Panc1 (cell line): ENCODE measurements at regions not wholly inside any gene's neighbourhood (a gene's known extent, or its start where the extent isn't known, plus 50 kb on each side); places are given as distances from the start of the nearest gene placed in this dataset.

ENCODE experiments used
- ATAC-seq: fragments of 200-7000 bp; cut with Tn5 transposase; 2 replicates; pipeline ENCODE4 v1.9.1; 2020; ENCODE audit warnings: mild to moderate bottlenecking, moderate library complexity
- BruUV-seq: library from RNA; stranded (reverse); fragments of 400-500 nt; replicated peaks from 2 replicates; lab custom pipeline; 2021; lab: Mats Ljungman, UMichigan
- CTCF ChIA-PET: fragments of 300-600 bp; sonication (Branson Sonifier 250); formaldehyde crosslinking; loops from one replicate; lab custom pipeline; 2022; ENCODE audit warnings: antibody characterized with exemption; lab: Charles Lee
- POLR2A ChIA-PET: fragments of 300-600 bp; sonication (Branson Sonifier 250); formaldehyde crosslinking; loops from one replicate; lab custom pipeline; 2022; ENCODE audit warnings: antibody characterized with exemption; lab: Charles Lee
- DNase-seq: peaks from one replicate; pipeline ENCODE4 v3.0.0-alpha.2; 2010; ENCODE audit warnings: low read depth, low spot score
- H3K27ac ChIP-seq: 2 replicates; pipeline ENCODE4 v1.5.1; 2011; ENCODE audit warnings: mild to moderate bottlenecking, low read length, inconsistent platforms
- H3K27me3 ChIP-seq: fragments of 200-500 bp; sonication (Bioruptor generic); 2 replicates; pipeline ENCODE4 v1.6.0; 2014; ENCODE audit warnings: low read length, inconsistent platforms; ENCODE audit not compliant: control insufficient read depth, insufficient read depth
- H3K36me3 ChIP-seq: fragments of 200-500 bp; sonication (Bioruptor generic); 2 replicates; pipeline ENCODE4 v1.5.1; 2014; ENCODE audit warnings: inconsistent platforms, mild to moderate bottlenecking, low read length, moderate library complexity; ENCODE audit not compliant: control insufficient read depth, insufficient read depth
- H3K4me1 ChIP-seq: 2 replicates; pipeline ENCODE4 v1.5.1; 2011; ENCODE audit warnings: inconsistent platforms, mild to moderate bottlenecking, low read length, moderate library complexity; ENCODE audit not compliant: control insufficient read depth, insufficient read depth
- H3K4me3 ChIP-seq, 2 experiments: 2 replicates each; pipeline ENCODE4 v1.5.1; 2011 to 2012; ENCODE audit warnings: low read depth in 2 of 2, low read length in 2 of 2, mild to moderate bottlenecking in 2 of 2, inconsistent platforms in 1 of 2, moderate library complexity in 1 of 2
- H3K9me3 ChIP-seq: fragments of 200-500 bp; sonication (Bioruptor generic); 2 replicates; pipeline ENCODE4 v1.5.1; 2014; ENCODE audit warnings: low read depth, mild to moderate bottlenecking, inconsistent platforms, low read length, moderate library complexity; ENCODE audit not compliant: control insufficient read depth, insufficient read depth
- POLR2AphosphoS5 ChIP-seq: IDR thresholded peaks from 2 replicates; pipeline ENCODE4 v1.6.1; 2012; ENCODE audit warnings: mild to moderate bottlenecking, low read depth, low read length, moderate library complexity
- SIN3A ChIP-seq: IDR thresholded peaks from 2 replicates; pipeline ENCODE4 v1.6.1; 2012; ENCODE audit warnings: low read depth, mild to moderate bottlenecking, low read length, moderate library complexity, borderline replicate concordance; ENCODE audit not compliant: insufficient read depth
- TCF7L2 ChIP-seq: IDR thresholded peaks from 2 replicates; pipeline ENCODE4 v1.6.1; 2011; ENCODE audit warnings: mild to moderate bottlenecking, low read depth, low read length, inconsistent platforms
- in situ Hi-C: cut with HindIII; loops from 2 replicates; pipeline ENCODE4 v1.10.0; 2016; ENCODE audit warnings: low sequenced_read_pairs, low pct_unique_long_range_greater_than_20kb
- intact Hi-C: fragments of 100-400 bp; cut with micrococcal nuclease; formaldehyde crosslinking; loops from one replicate; pipeline ENCODE4 v1.10.0; 2022; ENCODE audit not compliant: unreplicated experiment
- TF ChIP-seq, protein P1 (sequence below), 2 experiments: IDR thresholded peaks; 2 replicates each; pipeline ENCODE4 v1.6.1; 2011 to 2012; ENCODE audit warnings: low read depth in 2 of 2, control low read depth in 1 of 2, low read length in 1 of 2, mild to moderate bottlenecking in 1 of 2, moderate library complexity in 1 of 2; ENCODE audit not compliant: insufficient read depth in 1 of 2
- TF ChIP-seq, protein P2 (sequence below): fragments of 450-650 bp; IDR thresholded peaks from 2 replicates; pipeline ENCODE4 v1.5.1; 2017; ENCODE audit warnings: mild to moderate bottlenecking

DNA sequence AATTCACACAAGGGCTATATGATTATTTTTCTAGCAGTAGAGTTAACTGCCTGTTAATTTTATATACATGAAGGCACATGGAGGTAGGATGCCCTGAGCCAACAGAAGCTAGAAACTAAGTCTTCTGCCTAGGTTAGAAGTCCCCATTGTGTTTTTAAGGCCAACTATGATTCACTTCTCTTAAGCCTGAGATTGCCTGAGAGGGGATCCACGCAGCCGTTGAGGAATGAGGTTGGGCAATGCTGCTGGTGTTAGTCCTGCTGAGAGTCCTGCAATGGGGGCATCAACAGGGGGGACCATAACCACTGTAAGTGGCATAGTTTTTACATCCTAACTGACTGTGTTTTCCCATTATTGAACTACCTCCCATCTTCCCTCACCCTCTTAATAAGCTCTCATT is 60.1 kb upstream of the PFN2 start:
- CTCF ChIA-PET: interaction anchor here (0.6 kb wide), 1 partner anchor 200 kb away, joined by 3 read pairs; no protein-coding TSS in a partner anchor
- no TSS peak for BruUV-seq
- intact Hi-C loops: no loop called here

DNA sequence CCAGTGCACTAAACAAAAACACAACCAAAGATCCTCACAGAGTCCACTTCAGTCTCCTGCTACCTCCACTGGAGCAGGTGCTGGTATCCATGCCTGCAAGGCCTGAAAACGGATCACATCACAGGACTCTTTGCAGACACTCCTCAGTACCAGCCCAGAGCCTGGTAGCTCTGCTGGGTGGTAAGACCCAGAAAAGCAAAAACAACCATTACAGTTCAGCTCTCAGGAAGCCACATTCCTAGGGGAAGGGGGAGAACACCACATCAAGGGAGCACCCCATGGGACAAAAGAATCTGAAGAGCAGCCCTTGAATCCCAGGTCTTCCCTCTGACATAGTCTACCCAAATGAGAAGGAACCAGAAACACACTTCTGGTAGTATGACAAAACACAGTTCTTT is 52.5 kb upstream of the PFN2 start:
- intact Hi-C loops (no loop called here), in situ Hi-C loops (no loop called here)
- H3K9me3 ChIP-seq: peaks cover 5% of the 10 kb centered on the region; the same call in 1 of the 2 replicates
- no peaks in the 10 kb centered on the region for H3K27me3 ChIP-seq
- CTCF ChIA-PET: no interaction called here
- no peaks in the 10 kb centered on the region for H3K4me1 ChIP-seq
- TF ChIP-seq TCF7L2: no peak
- TF ChIP-seq POLR2AphosphoS5: no peak
- TF ChIP-seq, protein P1, sequence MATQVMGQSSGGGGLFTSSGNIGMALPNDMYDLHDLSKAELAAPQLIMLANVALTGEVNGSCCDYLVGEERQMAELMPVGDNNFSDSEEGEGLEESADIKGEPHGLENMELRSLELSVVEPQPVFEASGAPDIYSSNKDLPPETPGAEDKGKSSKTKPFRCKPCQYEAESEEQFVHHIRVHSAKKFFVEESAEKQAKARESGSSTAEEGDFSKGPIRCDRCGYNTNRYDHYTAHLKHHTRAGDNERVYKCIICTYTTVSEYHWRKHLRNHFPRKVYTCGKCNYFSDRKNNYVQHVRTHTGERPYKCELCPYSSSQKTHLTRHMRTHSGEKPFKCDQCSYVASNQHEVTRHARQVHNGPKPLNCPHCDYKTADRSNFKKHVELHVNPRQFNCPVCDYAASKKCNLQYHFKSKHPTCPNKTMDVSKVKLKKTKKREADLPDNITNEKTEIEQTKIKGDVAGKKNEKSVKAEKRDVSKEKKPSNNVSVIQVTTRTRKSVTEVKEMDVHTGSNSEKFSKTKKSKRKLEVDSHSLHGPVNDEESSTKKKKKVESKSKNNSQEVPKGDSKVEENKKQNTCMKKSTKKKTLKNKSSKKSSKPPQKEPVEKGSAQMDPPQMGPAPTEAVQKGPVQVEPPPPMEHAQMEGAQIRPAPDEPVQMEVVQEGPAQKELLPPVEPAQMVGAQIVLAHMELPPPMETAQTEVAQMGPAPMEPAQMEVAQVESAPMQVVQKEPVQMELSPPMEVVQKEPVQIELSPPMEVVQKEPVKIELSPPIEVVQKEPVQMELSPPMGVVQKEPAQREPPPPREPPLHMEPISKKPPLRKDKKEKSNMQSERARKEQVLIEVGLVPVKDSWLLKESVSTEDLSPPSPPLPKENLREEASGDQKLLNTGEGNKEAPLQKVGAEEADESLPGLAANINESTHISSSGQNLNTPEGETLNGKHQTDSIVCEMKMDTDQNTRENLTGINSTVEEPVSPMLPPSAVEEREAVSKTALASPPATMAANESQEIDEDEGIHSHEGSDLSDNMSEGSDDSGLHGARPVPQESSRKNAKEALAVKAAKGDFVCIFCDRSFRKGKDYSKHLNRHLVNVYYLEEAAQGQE (IDR thresholded peaks at IDR 0.05; ENCODE audit: insufficient read depth in 1 of 2, low read depth in 2 of 2, low read length in 1 of 2): no peak
- TF ChIP-seq, protein P2, sequence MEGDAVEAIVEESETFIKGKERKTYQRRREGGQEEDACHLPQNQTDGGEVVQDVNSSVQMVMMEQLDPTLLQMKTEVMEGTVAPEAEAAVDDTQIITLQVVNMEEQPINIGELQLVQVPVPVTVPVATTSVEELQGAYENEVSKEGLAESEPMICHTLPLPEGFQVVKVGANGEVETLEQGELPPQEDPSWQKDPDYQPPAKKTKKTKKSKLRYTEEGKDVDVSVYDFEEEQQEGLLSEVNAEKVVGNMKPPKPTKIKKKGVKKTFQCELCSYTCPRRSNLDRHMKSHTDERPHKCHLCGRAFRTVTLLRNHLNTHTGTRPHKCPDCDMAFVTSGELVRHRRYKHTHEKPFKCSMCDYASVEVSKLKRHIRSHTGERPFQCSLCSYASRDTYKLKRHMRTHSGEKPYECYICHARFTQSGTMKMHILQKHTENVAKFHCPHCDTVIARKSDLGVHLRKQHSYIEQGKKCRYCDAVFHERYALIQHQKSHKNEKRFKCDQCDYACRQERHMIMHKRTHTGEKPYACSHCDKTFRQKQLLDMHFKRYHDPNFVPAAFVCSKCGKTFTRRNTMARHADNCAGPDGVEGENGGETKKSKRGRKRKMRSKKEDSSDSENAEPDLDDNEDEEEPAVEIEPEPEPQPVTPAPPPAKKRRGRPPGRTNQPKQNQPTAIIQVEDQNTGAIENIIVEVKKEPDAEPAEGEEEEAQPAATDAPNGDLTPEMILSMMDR: no peak
- TF ChIP-seq SIN3A: no peak
- no peak overlapping the region for H3K27ac ChIP-seq
- no peak overlapping the region for H3K4me3 ChIP-seq
- DNase-seq (no peak), ATAC-seq (no peak)
- H3K36me3 ChIP-seq: no peaks in the 10 kb centered on the region
- POLR2A ChIA-PET: no interaction called here
- BruUV-seq: no TSS peak

More for the DNA sequence above, 60.1 kb upstream of the PFN2 start:
- POLR2A ChIA-PET: no interaction called here
- no peaks in the 10 kb centered on the region for H3K4me1 ChIP-seq
- H3K27me3 ChIP-seq: no peaks in the 10 kb centered on the region; the same call in 1 of the 2 replicates
- in situ Hi-C loops: no loop called here
- no peaks in the 10 kb centered on the region for H3K36me3 ChIP-seq
- H3K4me3 ChIP-seq: no peak overlapping the region
- TF ChIP-seq SIN3A (no peak), POLR2AphosphoS5 (no peak)
- TF ChIP-seq, protein P2: no peak
- TF ChIP-seq, protein P1 (IDR thresholded peaks at IDR 0.05; ENCODE audit: insufficient read depth in 1 of 2, low read depth in 2 of 2, low read length in 1 of 2): no peak
- ATAC-seq (no peak), DNase-seq (no peak)
- no peak overlapping the region for H3K27ac ChIP-seq
- no peaks in the 10 kb centered on the region for H3K9me3 ChIP-seq
